NCI-H526 (cell line): ENCODE measurements at regions not wholly inside any gene's neighbourhood (a gene's known extent, or its start where the extent isn't known, plus 50 kb on each side); places are given as distances from the start of the nearest gene placed in this dataset.
A peak's percentile ranks its signal among the peaks of the same experiment; 100 is the strongest.

ENCODE experiments used
- DNase-seq, 2 experiments: peaks; one replicate each; lab custom pipeline; 2025; lab: John Stamatoyannopoulos, UW

- no peak for DNase-seq
Measured at GRCh38 chr5:77157732-77158532, 52.5 kb upstream of the PDE8B start.

- DNase-seq, result no peak
Measured at GRCh38 chr5:77156379-77156778, 54.1 kb upstream of the PDE8B start.

- DNase-seq, result no peak
Measured at GRCh38 chr5:77155179-77155785, 55.2 kb upstream of the PDE8B start.

- DNase-seq, result no peak
Measured at GRCh38 chr5:77152441-77152840, 58.0 kb upstream of the PDE8B start.

GRCh38 chr5:77151501-77151900, 59.0 kb upstream of the PDE8B start:
- DNase-seq, result no peak

- no peak for DNase-seq
Measured at GRCh38 chr5:77146896-77147295, 59.8 kb upstream of the ZBED3 start.

- DNase-seq, result no peak
Measured at GRCh38 chr5:77145666-77146065, 58.6 kb upstream of the ZBED3 start.

GRCh38 chr5:77144837-77145139, 57.7 kb upstream of the ZBED3 start:
- DNase-seq, result no peak

GRCh38 chr5:77143998-77144836, 57.1 kb upstream of the ZBED3 start:
- DNase-seq, result peak in 1 of 2 experiments; percentile 63

GRCh38 chr5:77140350-77140749, 53.3 kb upstream of the ZBED3 start:
- no peak for DNase-seq

GRCh38 chr5:77139001-77139400, 51.9 kb upstream of the ZBED3 start:
- no peak for DNase-seq
